ENCODE measurements at regions not wholly inside any gene's neighbourhood (a gene's known extent, or its start where the extent isn't known, plus 50 kb on each side); places are given as distances from the start of the nearest gene placed in this dataset.

- Histone ChIP-seq H3K36me3 (no peaks in the 10 kb centered on the region), H3K27ac (no peak overlapping the region), H3K4me1 (no peaks in the 10 kb centered on the region), H3K4me3 (no peak overlapping the region), H3K9me3 (peaks cover 0 to 16% (median 2%) of the 10 kb centered on the region in 12 donors), H3K27me3 (no peaks in the 10 kb centered on the region)
- TF ChIP-seq CTCF (IDR thresholded peaks at IDR 0.05): no peak
- TF ChIP-seq POLR2A (IDR thresholded peaks at IDR 0.05): no peak
- DNase-seq (no peak), ATAC-seq (no peak)
- intact Hi-C loops (cut with DNase I): no loop called here
- 73 to 78% (median 74%) methylated on average over 5 of the region's 5 CpGs for WGBS, 4 donors
Observed at GRCh38 chr2:13616616-13617015, 899.9 kb downstream of the TRIB2 start.

DNA sequence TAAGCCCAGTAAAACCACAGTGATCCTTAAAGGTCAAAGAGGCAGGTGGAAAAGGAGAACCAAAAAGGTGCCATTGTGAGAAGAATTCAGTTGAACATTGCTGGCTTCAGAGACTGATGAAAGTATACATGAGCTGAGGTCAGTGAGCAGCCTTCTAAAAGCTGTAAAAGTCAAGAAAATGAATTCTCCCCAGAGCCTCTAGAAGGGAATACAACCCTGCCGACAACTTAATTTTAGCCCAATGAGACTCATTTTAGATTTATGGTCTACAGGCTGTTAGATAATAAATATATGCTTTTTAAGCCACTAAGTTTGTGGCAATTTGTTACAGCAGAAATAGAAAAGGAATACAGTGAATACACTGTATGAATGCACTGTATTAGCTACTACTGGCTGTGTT lies 911.4 kb downstream of the TRIB2 start:
- intact Hi-C loops (cut with DNase I): no loop called here
- Histone ChIP-seq H3K9me3 (no peaks in the 10 kb centered on the region), H3K4me1 (no peaks in the 10 kb centered on the region), H3K36me3 (no peaks in the 10 kb centered on the region), H3K27ac (no peak overlapping the region), H3K4me3 (no peak overlapping the region), H3K27me3 (no peaks in the 10 kb centered on the region)
- 75 to 93% (median 84%) methylated on average over 1 of the region's 1 CpG for WGBS, 4 donors
- ATAC-seq (no peak), DNase-seq (no peak)
- TF ChIP-seq POLR2A (IDR thresholded peaks at IDR 0.05) (no peak), CTCF (IDR thresholded peaks at IDR 0.05) (no peak)

- DNase-seq: no peak
- H3K4me1 ChIP-seq: no peaks in the 10 kb centered on the region
- ATAC-seq: no peak
- peaks cover 0 to 12% (median 0%) of the 10 kb centered on the region in 12 donors for H3K9me3 ChIP-seq
- 39 to 67% (median 54%) methylated on average over 2 of the region's 2 CpGs for WGBS, 4 donors
- H3K27me3 ChIP-seq: no peaks in the 10 kb centered on the region
- H3K36me3 ChIP-seq: no peaks in the 10 kb centered on the region
- intact Hi-C loops (cut with DNase I): no loop called here
- H3K27ac ChIP-seq: no peak overlapping the region
- H3K4me3 ChIP-seq: no peak overlapping the region
- TF ChIP-seq POLR2A (IDR thresholded peaks at IDR 0.05) (no peak), CTCF (IDR thresholded peaks at IDR 0.05) (no peak)
Observed at GRCh38 chr2:13638181-13638580, 921.4 kb downstream of the TRIB2 start.

DNA sequence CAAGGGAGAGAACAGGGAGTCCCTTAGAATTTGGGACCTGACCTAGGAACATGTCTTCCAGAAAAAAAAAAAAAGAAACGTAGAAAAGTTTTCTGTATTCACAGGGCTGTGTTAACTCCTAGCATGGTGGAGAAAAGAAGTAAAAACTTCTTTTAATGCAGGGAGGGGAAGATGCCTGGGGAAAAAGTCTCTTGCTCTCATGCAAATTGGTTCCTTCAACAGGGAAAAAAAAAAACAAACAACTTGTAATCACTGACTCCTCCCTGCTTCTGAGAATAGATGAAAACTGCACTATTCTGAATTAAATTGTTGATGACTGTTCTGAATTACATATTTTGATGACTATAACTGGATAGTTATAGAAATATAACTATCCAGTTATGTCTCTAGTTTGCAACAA lies 933.2 kb downstream of the TRIB2 start:
- WGBS, 4 donors: 62 to 76% (median 70%) methylated on average over 1 of the region's 1 CpG

More for the DNA sequence above, 933.2 kb downstream of the TRIB2 start:
- H3K4me3 ChIP-seq: no peak overlapping the region
- intact Hi-C loops (cut with DNase I): no loop called here
- H3K27ac ChIP-seq: no peak overlapping the region
- H3K4me1 ChIP-seq: no peaks in the 10 kb centered on the region
- no peaks in the 10 kb centered on the region for H3K36me3 ChIP-seq
- DNase-seq (no peak), ATAC-seq (no peak)
- H3K27me3 ChIP-seq: no peaks in the 10 kb centered on the region
- H3K9me3 ChIP-seq: peaks cover 0 to 27% (median 10%) of the 10 kb centered on the region in 12 donors
- no peak for TF ChIP-seq CTCF (IDR thresholded peaks at IDR 0.05)
- no peak for TF ChIP-seq POLR2A (IDR thresholded peaks at IDR 0.05)

Data from heart left ventricle (tissue), 16 donors.